ENCODE measurements at regions not wholly inside any gene's neighbourhood (a gene's known extent, or its start where the extent isn't known, plus 50 kb on each side); places are given as distances from the start of the nearest gene placed in this dataset.

DNA sequence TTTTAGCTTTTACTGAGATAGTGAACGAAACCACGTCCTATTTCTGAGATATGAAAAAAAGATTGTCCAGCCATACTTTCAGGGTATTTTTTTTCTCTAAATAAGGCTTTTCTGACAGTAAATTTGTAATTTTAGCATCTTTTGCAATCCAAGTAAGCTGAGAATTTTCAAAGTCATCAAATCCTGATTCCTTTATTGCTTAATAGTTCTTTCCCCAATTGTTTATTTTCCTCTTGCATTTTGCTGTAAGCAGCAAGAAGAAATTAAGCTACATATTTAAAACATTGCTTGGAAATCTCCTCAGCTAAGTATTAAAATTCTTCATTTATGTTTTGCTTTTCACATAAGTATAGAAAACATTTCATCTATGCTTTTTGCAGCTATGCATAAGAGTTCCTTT is 493.3 kb upstream of the CCDC179 start:
- no peak for ATAC-seq
- TF ChIP-seq ZC3H10 (CRISPR knock-in tag; IDR thresholded peaks at IDR 0.05) (no peak), TCF4 (CRISPR knock-in tag; IDR thresholded peaks at IDR 0.05; ENCODE audit: borderline replicate concordance) (no peak), RARB (CRISPR knock-in tag; IDR thresholded peaks at IDR 0.05) (no peak), OSR1 (CRISPR knock-in tag; IDR thresholded peaks at IDR 0.05) (no peak), ESRRG (CRISPR knock-in tag; IDR thresholded peaks at IDR 0.05) (no peak), ZFP30 (CRISPR knock-in tag; IDR thresholded peaks at IDR 0.05) (no peak), SNAI2 (CRISPR knock-in tag; IDR thresholded peaks at IDR 0.05) (no peak)
- TF ChIP-seq, protein P1, sequence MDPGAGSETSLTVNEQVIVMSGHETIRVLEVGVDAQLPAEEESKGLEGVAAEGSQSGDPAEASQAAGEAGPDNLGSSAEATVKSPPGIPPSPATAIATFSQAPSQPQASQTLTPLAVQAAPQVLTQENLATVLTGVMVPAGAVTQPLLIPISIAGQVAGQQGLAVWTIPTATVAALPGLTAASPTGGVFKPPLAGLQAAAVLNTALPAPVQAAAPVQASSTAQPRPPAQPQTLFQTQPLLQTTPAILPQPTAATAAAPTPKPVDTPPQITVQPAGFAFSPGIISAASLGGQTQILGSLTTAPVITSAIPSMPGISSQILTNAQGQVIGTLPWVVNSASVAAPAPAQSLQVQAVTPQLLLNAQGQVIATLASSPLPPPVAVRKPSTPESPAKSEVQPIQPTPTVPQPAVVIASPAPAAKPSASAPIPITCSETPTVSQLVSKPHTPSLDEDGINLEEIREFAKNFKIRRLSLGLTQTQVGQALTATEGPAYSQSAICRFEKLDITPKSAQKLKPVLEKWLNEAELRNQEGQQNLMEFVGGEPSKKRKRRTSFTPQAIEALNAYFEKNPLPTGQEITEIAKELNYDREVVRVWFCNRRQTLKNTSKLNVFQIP (CRISPR knock-in tag; IDR thresholded peaks at IDR 0.05; ENCODE audit: borderline replicate concordance, low read depth): no peak

DNA sequence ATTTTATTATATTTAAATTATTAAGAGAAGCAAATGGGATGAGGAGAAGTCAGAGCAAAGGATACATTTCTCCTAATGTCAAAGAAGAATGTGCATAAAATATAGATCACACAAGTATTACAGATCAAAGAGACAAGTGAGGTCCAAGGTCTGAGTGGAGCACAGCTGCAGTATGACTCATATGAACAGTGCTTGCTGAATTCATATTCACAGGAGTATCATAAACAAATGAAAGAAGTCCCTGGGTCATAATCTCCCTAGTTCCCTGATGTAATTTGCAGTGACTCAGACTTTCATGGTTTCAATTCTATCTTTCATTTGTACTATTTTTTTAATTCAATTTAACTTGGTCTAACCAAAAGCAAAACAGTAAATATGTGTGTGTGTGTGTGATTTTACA is 499.0 kb upstream of the CCDC179 start:
- peak; percentile 97 for ATAC-seq
- TF ChIP-seq CSDC2 (CRISPR knock-in tag; IDR thresholded peaks at IDR 0.05) (no peak), ZNF565 (CRISPR knock-in tag; conservative IDR thresholded peaks at IDR 0.05; ENCODE audit: low read depth) (no peak), ESRRG (CRISPR knock-in tag; IDR thresholded peaks at IDR 0.05) (no peak), ARNTL (CRISPR knock-in tag; IDR thresholded peaks at IDR 0.05; ENCODE audit: borderline replicate concordance, low read depth) (no peak), ZFP3 (CRISPR knock-in tag; IDR thresholded peaks at IDR 0.05) (peak; percentile 69), GLIS3 (CRISPR knock-in tag; IDR thresholded peaks at IDR 0.05) (no peak), ZNF8 (CRISPR knock-in tag; IDR thresholded peaks at IDR 0.05) (no peak), SNAI2 (CRISPR knock-in tag; IDR thresholded peaks at IDR 0.05) (no peak), ZNF70 (CRISPR knock-in tag; IDR thresholded peaks at IDR 0.05) (no peak), TOX (CRISPR knock-in tag; IDR thresholded peaks at IDR 0.05; ENCODE audit: borderline replicate concordance) (peak; percentile 72; the same call in 1 of the 2 replicates), PPARA (CRISPR knock-in tag; IDR thresholded peaks at IDR 0.05; ENCODE audit: borderline replicate concordance) (no peak), RARB (CRISPR knock-in tag; IDR thresholded peaks at IDR 0.05) (no peak), ZFP30 (CRISPR knock-in tag; IDR thresholded peaks at IDR 0.05) (no peak), OSR1 (CRISPR knock-in tag; IDR thresholded peaks at IDR 0.05) (no peak), ISL1 (CRISPR knock-in tag; IDR thresholded peaks at IDR 0.05) (peak; percentile 62), ZC3H10 (CRISPR knock-in tag; IDR thresholded peaks at IDR 0.05) (peak; percentile 79; the same call in 1 of the 2 replicates), BACH2 (CRISPR knock-in tag; IDR thresholded peaks at IDR 0.05; ENCODE audit: borderline replicate concordance) (no peak), TCF4 (CRISPR knock-in tag; IDR thresholded peaks at IDR 0.05; ENCODE audit: borderline replicate concordance) (no peak)
- TF ChIP-seq, protein P1 (CRISPR knock-in tag; IDR thresholded peaks at IDR 0.05; ENCODE audit: borderline replicate concordance, low read depth): no peak
- TF ChIP-seq, protein P2, sequence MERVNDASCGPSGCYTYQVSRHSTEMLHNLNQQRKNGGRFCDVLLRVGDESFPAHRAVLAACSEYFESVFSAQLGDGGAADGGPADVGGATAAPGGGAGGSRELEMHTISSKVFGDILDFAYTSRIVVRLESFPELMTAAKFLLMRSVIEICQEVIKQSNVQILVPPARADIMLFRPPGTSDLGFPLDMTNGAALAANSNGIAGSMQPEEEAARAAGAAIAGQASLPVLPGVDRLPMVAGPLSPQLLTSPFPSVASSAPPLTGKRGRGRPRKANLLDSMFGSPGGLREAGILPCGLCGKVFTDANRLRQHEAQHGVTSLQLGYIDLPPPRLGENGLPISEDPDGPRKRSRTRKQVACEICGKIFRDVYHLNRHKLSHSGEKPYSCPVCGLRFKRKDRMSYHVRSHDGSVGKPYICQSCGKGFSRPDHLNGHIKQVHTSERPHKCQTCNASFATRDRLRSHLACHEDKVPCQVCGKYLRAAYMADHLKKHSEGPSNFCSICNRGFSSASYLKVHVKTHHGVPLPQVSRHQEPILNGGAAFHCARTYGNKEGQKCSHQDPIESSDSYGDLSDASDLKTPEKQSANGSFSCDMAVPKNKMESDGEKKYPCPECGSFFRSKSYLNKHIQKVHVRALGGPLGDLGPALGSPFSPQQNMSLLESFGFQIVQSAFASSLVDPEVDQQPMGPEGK (CRISPR knock-in tag; IDR thresholded peaks at IDR 0.05; ENCODE audit: borderline replicate concordance): no peak
- TF ChIP-seq, protein P3, sequence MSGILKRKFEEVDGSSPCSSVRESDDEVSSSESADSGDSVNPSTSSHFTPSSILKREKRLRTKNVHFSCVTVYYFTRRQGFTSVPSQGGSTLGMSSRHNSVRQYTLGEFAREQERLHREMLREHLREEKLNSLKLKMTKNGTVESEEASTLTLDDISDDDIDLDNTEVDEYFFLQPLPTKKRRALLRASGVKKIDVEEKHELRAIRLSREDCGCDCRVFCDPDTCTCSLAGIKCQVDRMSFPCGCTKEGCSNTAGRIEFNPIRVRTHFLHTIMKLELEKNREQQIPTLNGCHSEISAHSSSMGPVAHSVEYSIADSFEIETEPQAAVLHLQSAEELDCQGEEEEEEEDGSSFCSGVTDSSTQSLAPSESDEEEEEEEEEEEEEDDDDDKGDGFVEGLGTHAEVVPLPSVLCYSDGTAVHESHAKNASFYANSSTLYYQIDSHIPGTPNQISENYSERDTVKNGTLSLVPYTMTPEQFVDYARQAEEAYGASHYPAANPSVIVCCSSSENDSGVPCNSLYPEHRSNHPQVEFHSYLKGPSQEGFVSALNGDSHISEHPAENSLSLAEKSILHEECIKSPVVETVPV (CRISPR knock-in tag; IDR thresholded peaks at IDR 0.05): no peak
- TF ChIP-seq, protein P4, sequence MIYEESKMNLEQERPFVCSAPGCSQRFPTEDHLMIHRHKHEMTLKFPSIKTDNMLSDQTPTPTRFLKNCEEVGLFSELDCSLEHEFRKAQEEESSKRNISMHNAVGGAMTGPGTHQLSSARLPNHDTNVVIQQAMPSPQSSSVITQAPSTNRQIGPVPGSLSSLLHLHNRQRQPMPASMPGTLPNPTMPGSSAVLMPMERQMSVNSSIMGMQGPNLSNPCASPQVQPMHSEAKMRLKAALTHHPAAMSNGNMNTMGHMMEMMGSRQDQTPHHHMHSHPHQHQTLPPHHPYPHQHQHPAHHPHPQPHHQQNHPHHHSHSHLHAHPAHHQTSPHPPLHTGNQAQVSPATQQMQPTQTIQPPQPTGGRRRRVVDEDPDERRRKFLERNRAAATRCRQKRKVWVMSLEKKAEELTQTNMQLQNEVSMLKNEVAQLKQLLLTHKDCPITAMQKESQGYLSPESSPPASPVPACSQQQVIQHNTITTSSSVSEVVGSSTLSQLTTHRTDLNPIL (CRISPR knock-in tag; IDR thresholded peaks at IDR 0.05; ENCODE audit: low read depth): no peak
- TF ChIP-seq, protein P5, sequence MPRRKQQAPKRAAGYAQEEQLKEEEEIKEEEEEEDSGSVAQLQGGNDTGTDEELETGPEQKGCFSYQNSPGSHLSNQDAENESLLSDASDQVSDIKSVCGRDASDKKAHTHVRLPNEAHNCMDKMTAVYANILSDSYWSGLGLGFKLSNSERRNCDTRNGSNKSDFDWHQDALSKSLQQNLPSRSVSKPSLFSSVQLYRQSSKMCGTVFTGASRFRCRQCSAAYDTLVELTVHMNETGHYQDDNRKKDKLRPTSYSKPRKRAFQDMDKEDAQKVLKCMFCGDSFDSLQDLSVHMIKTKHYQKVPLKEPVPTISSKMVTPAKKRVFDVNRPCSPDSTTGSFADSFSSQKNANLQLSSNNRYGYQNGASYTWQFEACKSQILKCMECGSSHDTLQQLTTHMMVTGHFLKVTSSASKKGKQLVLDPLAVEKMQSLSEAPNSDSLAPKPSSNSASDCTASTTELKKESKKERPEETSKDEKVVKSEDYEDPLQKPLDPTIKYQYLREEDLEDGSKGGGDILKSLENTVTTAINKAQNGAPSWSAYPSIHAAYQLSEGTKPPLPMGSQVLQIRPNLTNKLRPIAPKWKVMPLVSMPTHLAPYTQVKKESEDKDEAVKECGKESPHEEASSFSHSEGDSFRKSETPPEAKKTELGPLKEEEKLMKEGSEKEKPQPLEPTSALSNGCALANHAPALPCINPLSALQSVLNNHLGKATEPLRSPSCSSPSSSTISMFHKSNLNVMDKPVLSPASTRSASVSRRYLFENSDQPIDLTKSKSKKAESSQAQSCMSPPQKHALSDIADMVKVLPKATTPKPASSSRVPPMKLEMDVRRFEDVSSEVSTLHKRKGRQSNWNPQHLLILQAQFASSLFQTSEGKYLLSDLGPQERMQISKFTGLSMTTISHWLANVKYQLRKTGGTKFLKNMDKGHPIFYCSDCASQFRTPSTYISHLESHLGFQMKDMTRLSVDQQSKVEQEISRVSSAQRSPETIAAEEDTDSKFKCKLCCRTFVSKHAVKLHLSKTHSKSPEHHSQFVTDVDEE (CRISPR knock-in tag; IDR thresholded peaks at IDR 0.05): no peak
